GM23338 (cell line): ENCODE measurements at regions not wholly inside any gene's neighbourhood (a gene's known extent, or its start where the extent isn't known, plus 50 kb on each side); places are given as distances from the start of the nearest gene placed in this dataset.

Experiments used
- ATAC-seq: fragments of 200-7000 bp; cut with Tn5 transposase; 3 replicates; pipeline ENCODE4 v1.9.1; 2020
- DNase-seq: peaks from one replicate; pipeline ENCODE4 v3.0.0-alpha.2; 2015; ENCODE audit warnings: low spot score
- H2AFZ ChIP-seq: fragments of 200-600 bp; sonication (generic); 2 replicates; pipeline ENCODE4 v1.8.0; 2016; ENCODE audit warnings: antibody characterized with exemption, mild to moderate bottlenecking, moderate library complexity
- H3F3A ChIP-seq: fragments of 200-600 bp; sonication (generic); replicated peaks from 2 replicates; pipeline ENCODE4 v1.8.0; 2017; ENCODE audit warnings: antibody characterized with exemption, mixed run types, low read depth
- H3K27ac ChIP-seq: fragments of 200-600 bp; sonication (generic); 2 replicates; pipeline ENCODE4 v1.6.1; 2016; ENCODE audit warnings: low read depth
- H3K27me3 ChIP-seq: fragments of 200-600 bp; sonication (generic); 2 replicates; pipeline ENCODE4 v1.8.0; 2016; ENCODE audit warnings: mild to moderate bottlenecking, mixed run types, moderate library complexity; ENCODE audit not compliant: insufficient read depth
- H3K36me3 ChIP-seq: fragments of 200-600 bp; sonication (generic); 2 replicates; pipeline ENCODE4 v1.8.0; 2016; ENCODE audit warnings: mild to moderate bottlenecking; ENCODE audit not compliant: insufficient read depth
- H3K4me1 ChIP-seq: fragments of 200-600 bp; sonication (generic); 2 replicates; pipeline ENCODE4 v1.8.0; 2016; ENCODE audit warnings: mild to moderate bottlenecking, moderate library complexity; ENCODE audit not compliant: insufficient read depth
- H3K4me2 ChIP-seq: fragments of 200-600 bp; sonication (generic); 2 replicates; pipeline ENCODE4 v1.7.1; 2017; ENCODE audit warnings: mixed run types
- H3K4me3 ChIP-seq: fragments of 200-600 bp; sonication (generic); 2 replicates; pipeline ENCODE4 v1.6.1; 2016; ENCODE audit warnings: mixed run types
- H3K79me2 ChIP-seq: fragments of 200-600 bp; sonication (generic); replicated peaks from 2 replicates; pipeline ENCODE4 v1.8.0; 2017; ENCODE audit warnings: mild to moderate bottlenecking; ENCODE audit not compliant: insufficient read depth
- H3K9me2 ChIP-seq: fragments of 200-600 bp; sonication (generic); 2 replicates; pipeline ENCODE4 v1.8.0; 2017; ENCODE audit not compliant: insufficient read depth
- H4K20me1 ChIP-seq: fragments of 200-600 bp; sonication (generic); replicated peaks from 2 replicates; pipeline ENCODE4 v1.8.0; 2017; ENCODE audit warnings: mild to moderate bottlenecking; ENCODE audit not compliant: insufficient read depth
- H3K27ac Mint-ChIP-seq: 2 replicates; pipeline ENCODE4 v1.8.0; 2020; ENCODE audit warnings: inconsistent platforms, mild to moderate bottlenecking, moderate library complexity, mixed read lengths
- H3K27me3 Mint-ChIP-seq: 3 replicates; pipeline ENCODE4 v1.8.0; 2022; ENCODE audit warnings: low read depth, mild to moderate bottlenecking, moderate library complexity, mixed read lengths, inconsistent platforms; ENCODE audit not compliant: insufficient read depth, poor library complexity
- H3K36me3 Mint-ChIP-seq: 3 replicates; pipeline ENCODE4 v1.8.0; 2021; ENCODE audit warnings: low read depth, mild to moderate bottlenecking, inconsistent platforms, moderate library complexity, mixed read lengths
- H3K4me1 Mint-ChIP-seq: 3 replicates; pipeline ENCODE4 v1.8.0; 2020; ENCODE audit warnings: mild to moderate bottlenecking, inconsistent platforms, mixed read lengths
- H3K4me3 Mint-ChIP-seq: 3 replicates; pipeline ENCODE4 v1.8.0; 2021; ENCODE audit warnings: moderate library complexity, mild to moderate bottlenecking, inconsistent platforms, mixed read lengths
- H3K9me3 Mint-ChIP-seq: 3 replicates; pipeline ENCODE4 v1.8.0; 2020; ENCODE audit warnings: moderate library complexity, mild to moderate bottlenecking, inconsistent platforms, mixed read lengths
- CTCF ChIP-seq, 2 experiments: fragments of 200-600 bp in 1 of 2; sonication (generic) in 1 of 2; conservative IDR thresholded peaks; 2 replicates each; pipeline versions ENCODE4 v1.5.1 to v1.6.1; 2016 to 2017; ENCODE audit warnings: antibody characterized with exemption in 2 of 2, low read depth in 2 of 2, mild to moderate bottlenecking in 2 of 2, moderate library complexity in 1 of 2
- ETS1 ChIP-seq: IDR thresholded peaks from 2 replicates; pipeline ENCODE4 v1.6.1; 2016; ENCODE audit warnings: antibody characterized with exemption
- EZH2phosphoT487 ChIP-seq: fragments of 200-600 bp; sonication (generic); IDR thresholded peaks from one replicate; pipeline ENCODE4 v1.8.1; 2018; ENCODE audit warnings: antibody characterized with exemption; ENCODE audit not compliant: unreplicated experiment
- JUNB ChIP-seq: IDR thresholded peaks from one replicate; pipeline ENCODE4 v1.6.1; 2016; ENCODE audit warnings: antibody characterized with exemption; ENCODE audit not compliant: unreplicated experiment
- NANOG ChIP-seq: IDR thresholded peaks from 2 replicates; pipeline ENCODE4 v1.6.1; 2016; ENCODE audit warnings: antibody characterized with exemption, borderline replicate concordance
- POLR2AphosphoS5 ChIP-seq: IDR thresholded peaks from 2 replicates; pipeline ENCODE4 v1.6.1; 2016; ENCODE audit warnings: antibody characterized with exemption, low read depth
- REST ChIP-seq: IDR thresholded peaks from one replicate; pipeline ENCODE4 v1.6.1; 2018; ENCODE audit warnings: antibody characterized with exemption; ENCODE audit not compliant: unreplicated experiment
- ZNF114 ChIP-seq: fragments of 250-450 bp; sonication (Bioruptor Pico); IDR thresholded peaks from 2 replicates; pipeline ENCODE4 v1.5.0; 2020; ENCODE audit warnings: mild to moderate bottlenecking, moderate library complexity
- ZNF331 ChIP-seq: fragments of 250-450 bp; sonication (Bioruptor Pico); IDR thresholded peaks from 2 replicates; pipeline ENCODE4 v1.5.0; 2020; ENCODE audit warnings: low read depth, mild to moderate bottlenecking, moderate library complexity
- ZNF462 ChIP-seq: fragments of 250-450 bp; sonication (Bioruptor Pico); IDR thresholded peaks from 2 replicates; pipeline ENCODE4 v1.5.0; 2020; ENCODE audit warnings: mild to moderate bottlenecking, moderate library complexity

- peaks cover 24% of the 10 kb centered on the region for H3K4me1 ChIP-seq
- no peak for ATAC-seq
- DNase-seq = no peak
- Mint-ChIP-seq H3K9me3 (peaks cover 2% of the 10 kb centered on the region; the same call in 1 of the 3 replicates), H3K4me3 (no peak overlapping the region), H3K27me3 (peaks cover 5% of the 10 kb centered on the region), H3K27ac (no peak overlapping the region), H3K4me1 (peaks cover 27% of the 10 kb centered on the region), H3K36me3 (no peaks in the 10 kb centered on the region)
- TF ChIP-seq POLR2AphosphoS5 (no peak), ETS1 (no peak), JUNB (no peak), ZNF462 (CRISPR knock-in tag) (no peak), EZH2phosphoT487 (no peak), REST (no peak), CTCF (conservative IDR thresholded peaks at IDR 0.05; ENCODE audit: low read depth in 2 of 2) (no peak), NANOG (no peak), ZNF114 (no peak), ZNF331 (CRISPR knock-in tag) (no peak)
- H3K36me3 ChIP-seq = no peaks in the 10 kb centered on the region
- H4K20me1 ChIP-seq = no peaks in the 10 kb centered on the region
- H3K79me2 ChIP-seq = no peaks in the 10 kb centered on the region
- no peak overlapping the region for H3K4me2 ChIP-seq
- no peak overlapping the region for H3K4me3 ChIP-seq
- no peaks in the 10 kb centered on the region for H3K27me3 ChIP-seq
- H3K27ac ChIP-seq = no peak overlapping the region
- H2AFZ ChIP-seq = peak overlapping the region; percentile 85; the same call in 1 of the 2 replicates
- H3F3A ChIP-seq = no peaks in the 10 kb centered on the region
- H3K9me2 ChIP-seq = peaks cover 9% of the 10 kb centered on the region; the same call in 1 of the 2 replicates
These were observed 109.5 kb upstream of the SMLR1 start for GRCh38 chr6:130717657-130718056.
